ENCODE measurements at regions not wholly inside any gene's neighbourhood (a gene's known extent, or its start where the extent isn't known, plus 50 kb on each side); places are given as distances from the start of the nearest gene placed in this dataset.

- no peaks in the 10 kb centered on the region for H3K9me3 ChIP-seq
- no peak for DNase-seq (ENCODE audit: extremely low spot score in 2 of 2)
- H3K27me3 ChIP-seq, result no peaks in the 10 kb centered on the region
- TF ChIP-seq POLR2AphosphoS5 (IDR thresholded peaks at IDR 0.05; ENCODE audit: insufficient read depth in 1 of 2, low read depth in 1 of 2) (no peak), POLR2A (IDR thresholded peaks at IDR 0.05) (no peak)
- TF ChIP-seq, protein P1, sequence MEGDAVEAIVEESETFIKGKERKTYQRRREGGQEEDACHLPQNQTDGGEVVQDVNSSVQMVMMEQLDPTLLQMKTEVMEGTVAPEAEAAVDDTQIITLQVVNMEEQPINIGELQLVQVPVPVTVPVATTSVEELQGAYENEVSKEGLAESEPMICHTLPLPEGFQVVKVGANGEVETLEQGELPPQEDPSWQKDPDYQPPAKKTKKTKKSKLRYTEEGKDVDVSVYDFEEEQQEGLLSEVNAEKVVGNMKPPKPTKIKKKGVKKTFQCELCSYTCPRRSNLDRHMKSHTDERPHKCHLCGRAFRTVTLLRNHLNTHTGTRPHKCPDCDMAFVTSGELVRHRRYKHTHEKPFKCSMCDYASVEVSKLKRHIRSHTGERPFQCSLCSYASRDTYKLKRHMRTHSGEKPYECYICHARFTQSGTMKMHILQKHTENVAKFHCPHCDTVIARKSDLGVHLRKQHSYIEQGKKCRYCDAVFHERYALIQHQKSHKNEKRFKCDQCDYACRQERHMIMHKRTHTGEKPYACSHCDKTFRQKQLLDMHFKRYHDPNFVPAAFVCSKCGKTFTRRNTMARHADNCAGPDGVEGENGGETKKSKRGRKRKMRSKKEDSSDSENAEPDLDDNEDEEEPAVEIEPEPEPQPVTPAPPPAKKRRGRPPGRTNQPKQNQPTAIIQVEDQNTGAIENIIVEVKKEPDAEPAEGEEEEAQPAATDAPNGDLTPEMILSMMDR (IDR thresholded peaks at IDR 0.05), result no peak
- H3K27ac ChIP-seq, result no peak overlapping the region
- no peaks in the 10 kb centered on the region for H3K4me1 ChIP-seq
- no peak overlapping the region for H3K4me3 ChIP-seq
- no peaks in the 10 kb centered on the region for H3K36me3 ChIP-seq
- intact Hi-C loops (cut with DNase I), result no loop called here
These were observed 336.6 kb upstream of the MKI67 start for GRCh38 chr10:128462844-128463243.

GRCh38 chr10:128463991-128464760 is 338.0 kb upstream of the MKI67 start:
- Histone ChIP-seq H3K36me3 (no peaks in the 10 kb centered on the region), H3K9me3 (no peaks in the 10 kb centered on the region), H3K27ac (no peak overlapping the region), H3K27me3 (no peaks in the 10 kb centered on the region), H3K4me1 (no peaks in the 10 kb centered on the region), H3K4me3 (no peak overlapping the region)
- peak in 1 of 2 donors; percentile 97 for DNase-seq (ENCODE audit: extremely low spot score in 2 of 2)
- no peak for TF ChIP-seq POLR2AphosphoS5 (IDR thresholded peaks at IDR 0.05; ENCODE audit: insufficient read depth in 1 of 2, low read depth in 1 of 2)
- TF ChIP-seq, protein P1 (IDR thresholded peaks at IDR 0.05), result no peak
- TF ChIP-seq POLR2A (IDR thresholded peaks at IDR 0.05), result no peak
- intact Hi-C loops (cut with DNase I), result no loop called here

GRCh38 chr10:128465697-128466096 is 339.5 kb upstream of the MKI67 start:
- Histone ChIP-seq H3K4me1 (no peaks in the 10 kb centered on the region), H3K27ac (no peak overlapping the region), H3K9me3 (no peaks in the 10 kb centered on the region), H3K36me3 (no peaks in the 10 kb centered on the region), H3K4me3 (no peak overlapping the region), H3K27me3 (no peaks in the 10 kb centered on the region)
- TF ChIP-seq POLR2AphosphoS5 (IDR thresholded peaks at IDR 0.05; ENCODE audit: insufficient read depth in 1 of 2, low read depth in 1 of 2) (no peak), POLR2A (IDR thresholded peaks at IDR 0.05) (no peak)
- TF ChIP-seq, protein P1 (IDR thresholded peaks at IDR 0.05), result no peak
- no peak for DNase-seq (ENCODE audit: extremely low spot score in 2 of 2)
- intact Hi-C loops (cut with DNase I), result no loop called here

- TF ChIP-seq POLR2A (IDR thresholded peaks at IDR 0.05), result no peak
- TF ChIP-seq, protein P1 (IDR thresholded peaks at IDR 0.05), result no peak
- no peak for TF ChIP-seq POLR2AphosphoS5 (IDR thresholded peaks at IDR 0.05; ENCODE audit: insufficient read depth in 1 of 2, low read depth in 1 of 2)
- H3K4me1 ChIP-seq, result no peaks in the 10 kb centered on the region
- no peak overlapping the region for H3K27ac ChIP-seq
- no peaks in the 10 kb centered on the region for H3K27me3 ChIP-seq
- intact Hi-C loops (cut with DNase I), result no loop called here
- H3K9me3 ChIP-seq, result no peaks in the 10 kb centered on the region
- no peaks in the 10 kb centered on the region for H3K36me3 ChIP-seq
- no peak overlapping the region for H3K4me3 ChIP-seq
- DNase-seq (ENCODE audit: extremely low spot score in 2 of 2), result no peak
These were observed 340.7 kb upstream of the MKI67 start for GRCh38 chr10:128466831-128467371.

- H3K27ac ChIP-seq, result no peak overlapping the region
- H3K9me3 ChIP-seq, result no peaks in the 10 kb centered on the region
- H3K4me3 ChIP-seq, result no peak overlapping the region
- intact Hi-C loops (cut with DNase I), result no loop called here
- no peaks in the 10 kb centered on the region for H3K4me1 ChIP-seq
- H3K36me3 ChIP-seq, result no peaks in the 10 kb centered on the region
- no peak for DNase-seq (ENCODE audit: extremely low spot score in 2 of 2)
- H3K27me3 ChIP-seq, result no peaks in the 10 kb centered on the region
- TF ChIP-seq, protein P1 (IDR thresholded peaks at IDR 0.05), result no peak
- TF ChIP-seq POLR2A (IDR thresholded peaks at IDR 0.05) (no peak), POLR2AphosphoS5 (IDR thresholded peaks at IDR 0.05; ENCODE audit: insufficient read depth in 1 of 2, low read depth in 1 of 2) (no peak)
These were observed 342.2 kb upstream of the MKI67 start for GRCh38 chr10:128468462-128468861.
